GM21515 (cell line): ENCODE measurements at regions not wholly inside any gene's neighbourhood (a gene's known extent, or its start where the extent isn't known, plus 50 kb on each side); places are given as distances from the start of the nearest gene placed in this dataset.
"Not testable (repeated sequence)": the region's sequence is repeated elsewhere in the genome, so short reads cannot be mapped to it uniquely, and the experiment has no call there.

ENCODE experiments used
- ATAC-seq: cut with Tn5 transposase; IDR thresholded peaks from one replicate; pipeline ENCODE4 v1.9.1; 2021; ENCODE audit not compliant: unreplicated experiment

DNA sequence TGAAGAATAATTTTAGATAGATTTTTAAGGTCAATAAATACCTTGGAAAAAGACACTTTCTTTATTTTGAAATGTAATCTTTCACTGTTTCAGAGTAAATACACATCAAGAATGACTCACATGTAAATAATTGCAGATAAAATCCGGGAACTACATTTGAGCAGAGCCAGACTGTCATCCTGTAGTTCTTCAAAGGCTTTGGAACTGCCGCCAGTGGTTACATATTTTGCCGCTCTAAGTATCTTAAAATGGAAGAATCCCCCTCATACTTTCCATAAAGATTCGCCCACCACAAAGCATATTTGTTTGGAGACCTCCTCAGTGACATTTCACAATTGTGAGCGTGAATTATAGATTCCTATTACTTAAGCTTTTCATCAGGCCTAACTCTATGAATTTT is 607.8 kb upstream of the ZFP42 start:
- ATAC-seq, result no peak

DNA sequence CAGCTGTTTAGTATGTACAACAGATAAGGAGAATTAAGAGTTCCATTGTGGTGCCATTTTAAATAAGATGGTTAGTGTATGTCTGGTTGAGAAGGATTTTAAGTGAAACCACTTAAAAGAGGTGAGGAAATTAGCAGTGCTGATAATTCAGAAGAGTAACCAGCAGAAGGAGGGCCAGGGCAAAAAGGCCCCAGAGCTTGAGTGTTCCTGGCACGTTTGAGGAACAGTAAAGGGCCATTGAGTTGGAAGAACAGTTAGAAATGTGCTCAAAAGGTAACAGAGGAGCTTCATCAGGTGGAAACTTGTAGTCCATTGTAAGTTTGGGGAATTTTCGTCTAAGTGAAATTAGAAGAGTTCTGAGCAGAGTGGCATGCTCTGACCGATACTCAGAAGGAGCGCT is 606.2 kb upstream of the ZFP42 start:
- ATAC-seq, result no peak

DNA sequence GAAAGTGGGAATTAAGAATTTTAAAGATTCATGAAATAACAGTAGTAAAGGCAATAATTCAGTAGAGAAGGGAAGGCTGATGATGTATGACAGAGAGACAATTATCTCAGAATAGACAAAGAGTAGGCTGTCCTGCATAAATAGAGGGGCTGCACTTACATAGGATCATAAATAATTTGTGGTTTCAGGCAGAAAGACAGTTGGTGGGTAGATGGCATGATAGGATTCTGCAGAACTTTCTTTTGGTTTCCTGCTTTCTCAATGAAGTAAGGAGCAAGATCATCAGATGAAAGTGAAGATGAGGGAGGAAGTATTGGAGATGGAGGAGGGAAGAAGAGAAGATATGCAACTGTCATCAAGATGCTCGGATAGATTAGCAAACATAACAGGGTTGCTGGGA is 604.9 kb upstream of the ZFP42 start:
- no peak for ATAC-seq

DNA sequence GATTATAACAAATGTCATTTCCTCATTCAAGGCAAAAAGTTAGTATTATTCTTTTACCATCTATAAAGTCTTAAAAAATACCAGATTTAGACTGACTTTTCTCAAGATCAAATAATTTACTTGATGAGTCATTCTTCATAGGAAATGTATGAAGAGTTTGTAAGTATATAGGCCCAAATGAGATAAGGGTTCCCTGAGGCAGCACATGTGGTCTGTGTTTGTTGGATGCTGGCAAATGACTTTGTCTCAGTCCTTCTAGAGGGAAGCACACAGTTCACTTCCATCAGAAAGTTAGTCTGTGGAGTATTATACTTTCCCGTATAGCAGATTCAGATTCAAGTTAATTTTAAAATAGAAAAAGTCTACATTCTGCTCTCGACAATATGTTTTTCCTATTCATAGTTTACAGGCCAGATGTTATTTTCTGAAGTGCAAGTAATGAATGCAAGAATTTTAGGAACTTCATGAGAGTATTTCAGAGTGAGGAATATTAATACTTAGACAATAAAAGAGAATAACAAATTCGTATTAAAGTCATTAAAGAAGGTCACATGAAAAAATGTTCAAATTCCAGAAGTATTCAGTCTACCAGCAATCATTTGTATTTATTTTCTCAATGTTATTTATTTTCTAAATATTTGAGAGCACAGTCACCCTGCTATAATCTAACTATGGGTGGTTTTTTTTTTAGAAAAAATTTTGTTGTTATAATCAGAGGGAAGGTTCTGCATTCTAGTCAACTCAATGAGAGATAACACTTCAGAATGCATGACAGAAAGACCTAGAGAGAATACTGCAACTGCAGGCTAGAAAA is 601.8 kb upstream of the ZFP42 start:
- no peak for ATAC-seq

DNA sequence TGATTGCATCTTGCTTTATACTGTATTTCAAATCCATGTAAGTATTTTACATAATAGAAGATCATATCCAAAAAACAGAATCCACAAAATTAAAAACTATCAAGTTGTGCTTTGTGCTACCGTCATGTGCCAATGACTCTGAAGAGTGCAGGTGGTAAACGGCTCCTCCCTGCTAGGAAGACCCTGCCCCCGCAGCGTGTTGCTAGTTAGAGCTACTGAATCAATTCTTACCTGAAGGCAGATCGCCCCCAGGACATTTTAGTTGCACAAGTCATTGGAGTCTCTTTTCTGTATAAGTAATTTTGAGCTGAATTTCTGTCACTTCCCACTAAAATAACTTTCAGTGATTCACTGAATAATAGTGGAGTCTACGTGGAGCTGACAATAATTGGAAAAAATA is 599.5 kb upstream of the ZFP42 start:
- ATAC-seq, result no peak

DNA sequence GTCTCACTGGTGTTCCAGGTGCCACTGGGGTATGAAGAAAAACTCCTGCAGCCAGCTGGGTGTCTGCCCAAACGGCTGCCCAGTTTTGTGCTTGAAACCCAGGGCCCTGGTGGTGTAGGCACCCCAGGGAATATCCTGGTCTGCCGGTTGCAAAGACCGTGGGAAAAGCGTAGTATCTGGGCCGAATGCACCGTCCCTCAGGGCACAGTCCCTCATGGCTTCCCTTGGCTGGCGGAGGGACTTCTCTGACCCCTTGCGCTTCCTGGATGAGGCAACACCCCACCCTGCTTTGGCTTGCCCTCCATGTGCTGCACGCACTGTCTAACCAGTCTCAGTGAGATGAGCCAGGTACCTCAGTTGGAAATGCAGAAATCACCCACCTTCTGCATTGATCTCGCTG is 587.1 kb upstream of the ZFP42 start:
- not testable (repeated sequence) for ATAC-seq

DNA sequence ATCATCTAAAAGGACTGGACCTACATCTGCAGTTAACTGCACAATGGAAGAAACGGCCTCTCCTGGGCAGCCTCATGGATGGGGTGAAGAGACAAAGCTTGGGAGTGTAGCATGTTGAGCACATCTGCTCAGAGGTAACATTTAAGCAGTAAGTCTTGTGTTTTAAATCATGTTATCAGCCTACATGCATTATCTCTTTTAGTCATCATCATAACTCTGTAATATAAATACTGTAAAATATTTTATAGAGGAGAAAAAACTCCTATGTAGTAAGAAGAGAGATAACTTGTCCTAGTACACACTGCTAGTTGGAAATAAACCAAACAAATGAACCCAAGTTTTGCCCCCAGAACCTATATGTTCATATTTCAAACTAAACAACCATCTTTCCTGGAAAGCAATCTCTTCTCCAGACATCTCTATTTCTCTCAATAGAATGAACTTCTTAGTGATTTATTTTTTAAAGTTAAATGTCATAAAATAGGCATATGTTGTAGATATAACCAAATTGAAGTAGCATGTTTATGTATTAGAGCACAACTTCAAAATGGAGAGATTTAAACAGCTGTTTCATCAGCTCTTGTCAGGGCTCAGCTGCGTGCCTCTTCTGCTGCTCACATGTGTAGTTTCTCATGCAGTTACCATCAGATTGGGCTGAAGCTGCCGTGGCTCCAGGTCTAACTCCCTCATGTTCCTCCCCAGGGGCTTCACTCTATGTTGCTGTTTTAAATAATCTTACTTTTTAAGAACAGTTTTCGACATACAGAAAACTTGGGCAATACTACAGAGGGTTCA is 581.8 kb upstream of the ZFP42 start:
- no peak for ATAC-seq

DNA sequence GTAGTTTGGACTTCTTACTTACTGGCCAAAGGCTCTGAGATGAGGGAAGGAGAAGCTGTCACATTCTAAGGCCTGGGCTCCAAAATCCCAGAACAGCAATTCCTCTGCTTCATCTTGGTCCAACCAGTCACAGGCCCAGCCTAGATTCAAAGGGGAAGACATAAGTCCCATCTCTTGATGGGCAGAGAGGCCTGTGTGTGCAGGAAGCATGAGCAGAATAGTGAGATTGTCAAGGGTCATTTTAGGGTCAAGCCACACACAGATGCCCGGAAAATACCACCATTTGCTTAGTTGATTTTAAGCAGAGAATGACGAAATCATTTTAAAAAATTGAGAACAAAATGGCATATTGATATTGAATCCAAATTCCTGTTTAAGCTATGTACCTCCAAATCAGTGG is 580.9 kb upstream of the ZFP42 start:
- no peak for ATAC-seq

DNA sequence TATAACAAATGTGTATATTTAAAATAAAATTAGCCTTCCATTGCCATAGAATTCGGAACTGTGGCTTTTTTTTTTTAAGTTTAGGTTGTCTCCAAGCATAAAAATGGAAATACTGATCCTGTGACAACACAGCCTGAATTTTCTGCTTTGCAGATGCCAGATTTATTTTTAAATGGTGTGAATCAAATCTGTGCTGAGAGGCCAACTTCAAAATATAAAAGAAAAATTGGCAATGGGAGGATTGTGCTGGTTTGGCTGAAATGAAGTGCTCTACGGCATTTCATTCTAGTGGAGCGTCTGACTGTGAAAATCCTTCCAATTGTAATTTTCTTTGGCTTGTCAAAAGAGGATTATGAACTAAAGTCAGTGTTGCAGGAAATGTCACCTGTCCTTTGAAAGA is 580.3 kb upstream of the ZFP42 start:
- ATAC-seq, result no peak

DNA sequence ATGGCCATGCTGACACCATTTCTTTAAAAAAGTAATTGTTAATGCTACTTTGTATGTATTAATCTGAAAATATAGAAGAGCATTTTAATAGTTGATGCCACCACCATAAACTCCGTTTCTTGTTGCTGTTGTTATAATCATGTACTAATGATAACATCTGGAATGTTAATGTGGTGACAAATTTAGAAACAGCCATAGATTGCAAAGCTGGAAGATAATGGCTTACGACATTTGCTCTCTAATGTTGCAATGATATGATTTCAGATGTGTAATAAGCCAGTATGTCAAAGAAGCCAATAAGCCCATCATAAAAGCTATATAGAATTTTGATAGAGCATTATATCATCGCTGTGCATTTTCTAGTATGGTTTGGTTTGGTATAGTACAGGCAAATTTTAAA is 579.4 kb upstream of the ZFP42 start:
- ATAC-seq, result no peak

DNA sequence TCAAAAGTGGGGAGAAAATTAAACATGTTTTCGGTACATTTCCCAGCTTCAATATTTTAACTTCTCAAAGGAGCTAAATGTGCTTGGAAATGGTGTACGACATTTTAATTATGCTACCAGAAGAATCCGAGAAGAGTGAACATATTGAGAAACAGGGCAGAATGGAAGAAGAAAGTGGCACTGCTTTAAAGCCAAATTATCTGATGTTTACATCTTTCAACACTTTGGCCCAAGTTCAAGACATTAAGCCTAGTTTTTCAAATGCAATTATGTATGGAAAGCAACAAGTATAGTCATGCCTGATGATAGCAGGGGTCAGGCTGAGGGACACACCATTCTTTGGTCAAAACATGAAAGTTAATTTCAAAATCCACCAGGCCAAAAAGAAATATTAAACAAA is 577.9 kb upstream of the ZFP42 start:
- no peak for ATAC-seq

DNA sequence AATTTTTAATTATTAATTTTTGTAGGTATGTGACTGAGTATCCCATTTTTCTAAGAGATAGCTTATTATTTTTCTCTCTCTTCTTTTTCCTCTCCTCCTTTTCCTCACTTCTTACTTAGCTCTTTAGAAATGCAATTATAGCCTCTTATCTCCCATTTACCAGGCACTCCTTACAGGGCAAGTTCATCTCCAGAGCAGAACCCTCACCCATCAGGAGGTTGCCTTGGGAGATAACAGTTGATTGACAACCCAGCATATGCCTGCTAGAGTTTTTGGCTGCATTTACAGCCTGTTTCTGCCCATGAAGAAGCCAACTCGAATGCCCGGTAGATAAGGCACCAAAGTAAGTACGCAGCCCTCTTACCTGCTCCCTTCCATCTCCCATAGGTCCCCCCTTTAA is 572.9 kb upstream of the ZFP42 start:
- ATAC-seq, result no peak

DNA sequence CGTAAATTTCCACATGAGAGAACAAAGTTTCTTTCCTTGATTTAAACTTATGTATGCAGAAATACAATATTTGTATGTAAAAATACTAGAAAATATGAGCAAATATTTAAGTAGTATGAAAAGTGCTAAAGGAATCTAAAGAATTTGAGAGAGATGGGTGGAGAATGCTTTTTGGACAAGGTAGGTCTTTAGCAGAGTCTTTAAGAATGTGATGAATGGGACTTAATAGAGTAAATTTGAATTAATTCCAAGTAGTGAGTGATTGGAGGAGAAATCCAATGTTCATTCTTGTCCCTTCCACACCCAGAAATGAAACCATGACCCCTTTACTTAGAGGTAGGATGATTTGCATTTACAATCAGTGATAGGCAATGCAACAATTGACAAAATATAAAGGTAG is 570.9 kb upstream of the ZFP42 start:
- ATAC-seq, result no peak

DNA sequence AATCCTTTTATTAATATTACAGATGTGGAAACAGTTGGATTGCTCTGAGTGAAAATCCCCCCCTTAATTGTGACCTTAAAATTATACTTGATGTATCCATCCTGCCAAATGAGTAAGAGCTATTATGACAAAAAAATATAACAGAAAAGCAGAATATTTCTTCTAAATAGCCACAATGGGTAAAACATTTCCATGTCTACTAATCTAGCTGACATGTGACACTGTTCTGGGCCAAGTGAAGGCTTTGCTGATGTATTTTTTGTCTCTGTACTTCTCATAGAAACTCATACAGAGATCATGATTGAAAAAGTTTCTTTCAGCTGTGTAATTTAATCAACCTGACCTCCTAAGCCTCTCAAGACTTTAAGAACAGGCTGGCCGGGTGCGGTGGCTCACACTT is 569.1 kb upstream of the ZFP42 start:
- ATAC-seq, result no peak

DNA sequence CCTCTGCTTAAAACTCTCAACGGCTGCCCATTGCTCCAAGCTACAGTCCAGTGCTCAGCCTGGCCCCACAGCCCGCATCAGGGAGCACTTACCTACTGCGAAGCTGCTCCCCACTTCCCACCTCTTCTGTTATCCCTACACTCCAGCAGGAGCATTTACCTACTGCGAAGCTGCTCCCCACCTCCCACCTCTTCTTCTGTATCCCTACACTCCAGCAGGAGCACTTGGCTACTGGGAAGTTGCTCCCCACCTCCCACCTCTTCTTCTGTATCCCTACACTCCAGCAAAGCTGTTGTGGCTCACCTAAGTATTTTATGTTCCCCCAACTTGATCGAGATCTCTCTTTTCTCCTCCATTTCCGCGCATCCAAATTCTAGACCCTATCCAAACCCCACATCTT is 563.3 kb upstream of the ZFP42 start:
- ATAC-seq, result no peak

DNA sequence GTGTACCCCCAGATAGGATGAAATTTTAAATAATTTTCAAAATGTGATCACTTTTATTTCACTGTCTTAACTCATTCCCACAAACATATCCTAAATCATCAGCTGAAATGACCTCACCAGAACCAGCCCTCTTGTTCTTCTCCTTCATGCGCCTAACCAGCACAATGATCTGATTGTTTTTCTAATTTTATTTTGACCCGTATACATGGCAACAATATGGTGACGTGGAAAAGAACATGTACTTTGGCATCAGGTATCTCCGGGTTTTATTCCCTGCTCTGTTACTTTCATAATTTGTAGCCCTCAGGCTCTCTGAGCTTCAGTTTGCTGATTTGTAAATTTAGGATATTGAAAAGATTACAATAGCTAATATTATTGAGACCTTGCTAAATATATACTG is 562.4 kb upstream of the ZFP42 start:
- ATAC-seq, result no peak

DNA sequence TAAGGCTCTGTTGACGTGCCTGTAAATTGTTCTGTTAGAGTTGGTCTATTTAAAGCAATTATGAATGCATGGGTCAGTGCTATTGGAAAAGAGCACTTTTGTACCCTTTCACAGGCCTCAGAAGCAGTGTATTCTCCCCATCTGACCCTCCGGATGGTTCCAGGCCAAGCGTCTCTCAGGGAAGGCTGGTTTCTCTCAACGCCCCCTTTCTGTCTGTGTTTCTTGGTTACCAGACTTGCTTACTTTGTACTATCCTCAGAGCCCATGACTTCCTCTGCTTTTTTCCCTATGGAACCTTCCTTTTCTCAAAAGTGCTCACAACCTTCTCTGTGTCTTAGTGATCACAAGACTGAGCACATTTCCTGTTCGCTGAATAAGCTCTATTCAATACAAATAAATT is 559.3 kb upstream of the ZFP42 start:
- no peak for ATAC-seq

DNA sequence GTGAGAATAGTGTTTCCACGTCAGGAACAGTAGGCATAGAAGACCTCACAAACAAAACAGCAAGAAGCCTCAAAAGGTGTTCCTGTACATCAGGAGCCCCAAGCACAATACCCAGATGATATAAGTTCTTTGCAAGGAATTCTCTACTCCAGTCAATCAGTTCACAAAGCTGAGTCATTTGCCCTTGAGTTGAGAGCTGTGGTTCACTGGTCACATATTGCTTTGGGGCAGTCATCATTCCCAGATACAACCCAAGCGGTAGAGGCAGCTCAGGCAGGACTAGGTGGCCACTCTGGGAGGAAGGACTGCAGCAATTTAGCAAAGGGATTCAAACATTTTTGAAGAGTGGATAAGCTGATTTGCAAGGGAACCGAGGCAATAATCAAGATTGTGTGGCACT is 551.5 kb upstream of the ZFP42 start:
- no peak for ATAC-seq

DNA sequence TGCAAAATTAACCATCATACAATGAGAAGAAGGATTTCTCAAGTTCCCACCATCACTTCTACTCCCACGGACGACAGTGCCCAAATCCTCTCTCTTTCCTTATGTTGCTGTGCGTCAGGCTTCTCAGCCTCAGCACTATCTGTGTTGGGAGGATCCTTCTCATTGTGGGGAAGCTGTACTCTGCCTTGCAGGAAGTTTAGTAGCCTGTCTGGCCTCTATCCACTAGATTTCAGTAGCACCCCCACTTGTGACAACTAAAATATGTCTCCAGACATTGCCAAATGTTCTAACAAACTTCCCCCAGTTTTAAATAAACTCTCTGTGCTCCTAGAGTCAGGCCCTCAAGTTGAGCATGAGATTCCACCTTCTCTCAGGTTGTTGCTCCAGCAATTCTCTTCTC is 545.9 kb upstream of the ZFP42 start:
- ATAC-seq, result no peak

DNA sequence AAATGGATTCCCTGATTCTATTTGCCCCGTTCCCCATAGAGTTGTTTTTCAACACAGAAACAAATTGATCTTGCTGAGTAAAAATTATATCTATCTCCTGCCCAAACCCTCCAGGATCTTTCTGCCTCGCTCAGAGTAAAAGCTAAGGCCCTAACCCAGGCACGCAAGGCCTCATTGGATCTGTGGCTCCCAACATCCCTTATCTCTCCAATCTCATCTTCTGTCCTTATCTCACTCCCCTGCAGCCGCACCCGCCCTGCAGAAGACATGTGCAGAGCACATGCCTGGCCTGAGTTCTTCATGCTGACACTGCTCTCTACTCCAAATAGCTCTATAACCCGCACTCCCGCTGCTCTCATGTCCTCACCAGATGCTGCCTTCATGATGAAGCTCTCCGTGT is 543.8 kb upstream of the ZFP42 start:
- ATAC-seq, result no peak

DNA sequence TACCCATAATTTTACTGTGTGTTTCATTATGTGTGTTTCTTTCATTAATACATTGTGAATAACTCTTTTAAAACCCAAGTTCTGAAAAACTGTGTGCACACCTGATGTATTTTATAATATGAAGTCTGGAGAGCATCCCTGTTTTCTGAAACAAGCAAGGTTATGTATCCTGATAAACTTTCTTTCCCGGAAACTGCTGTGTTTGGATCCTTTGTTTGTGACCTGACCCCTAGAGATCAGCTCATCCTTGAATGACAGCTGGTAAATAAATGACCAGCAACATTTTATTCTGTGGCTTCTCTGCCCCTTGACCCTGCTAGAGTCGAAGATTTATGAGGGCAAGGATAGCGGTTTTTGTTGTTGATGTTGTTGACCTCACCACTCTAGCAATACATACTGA is 535.6 kb upstream of the ZFP42 start:
- no peak for ATAC-seq

DNA sequence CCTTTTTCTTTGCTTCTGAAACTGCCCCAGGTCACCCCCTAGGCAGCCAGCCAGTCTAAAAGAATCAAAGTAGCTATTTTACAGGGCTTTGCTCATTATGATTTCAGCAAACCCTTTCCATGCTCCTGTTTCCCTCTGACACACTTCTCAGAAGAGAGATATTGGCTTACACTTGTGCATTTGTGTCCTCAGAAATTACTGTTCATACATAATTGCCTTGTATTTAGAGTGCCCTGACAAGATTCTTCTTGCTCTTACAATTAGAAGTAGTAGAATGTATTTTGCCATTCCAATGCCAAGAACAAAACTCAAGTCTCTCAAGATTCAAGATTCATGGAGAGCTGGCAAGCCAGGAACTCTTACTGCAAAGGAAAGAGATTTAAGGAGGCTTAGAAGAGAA is 531.0 kb upstream of the ZFP42 start:
- ATAC-seq, result no peak

DNA sequence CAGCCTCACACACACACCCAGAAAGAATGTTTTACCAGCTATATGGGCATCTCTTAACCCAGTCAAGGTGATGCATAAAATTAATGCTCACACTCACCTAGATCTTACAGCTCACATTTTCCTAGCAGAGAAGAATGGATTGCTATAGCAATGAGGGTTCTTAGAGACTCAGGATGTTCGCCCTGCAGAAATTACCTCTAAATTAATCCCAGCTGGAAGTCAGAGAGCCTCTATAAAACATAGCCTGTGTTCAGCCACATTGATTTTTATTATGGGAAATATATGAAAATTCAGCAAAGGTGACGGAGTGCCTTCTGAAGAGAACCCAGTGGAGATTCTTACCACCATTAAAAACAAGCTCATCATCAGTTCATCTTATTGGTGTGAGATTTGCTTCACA is 528.3 kb upstream of the ZFP42 start:
- ATAC-seq, result no peak
